ENCODE measurements at regions not wholly inside any gene's neighbourhood (a gene's known extent, or its start where the extent isn't known, plus 50 kb on each side); places are given as distances from the start of the nearest gene placed in this dataset.

- Histone ChIP-seq H2AFZ (ENCODE audit: low read depth) (no peak overlapping the region), H4K20me1 (ENCODE audit: insufficient read depth) (no peaks in the 10 kb centered on the region), H3K27me3 (ENCODE audit: insufficient read depth) (no peaks in the 10 kb centered on the region), H3K9me2 (no peaks in the 10 kb centered on the region), H3K79me2 (ENCODE audit: insufficient read depth) (no peaks in the 10 kb centered on the region), H3K9me3 (no peaks in the 10 kb centered on the region), H3K4me1 (ENCODE audit: control insufficient read depth in 1 of 2, insufficient read depth in 2 of 2, low read depth in 1 of 2, low read length in 1 of 2) (peaks cover 0 to 11% of the 10 kb centered on the region in 2 experiments; a peak in 1 of 4 replicates), H3K27ac (ENCODE audit: low read depth in 2 of 2, low read length in 1 of 2) (peak overlapping the region in 1 of 2 experiments; percentile 27; a peak in 1 of 4 replicates), H3K9ac (no peak overlapping the region), H3K4me3 (ENCODE audit: low read depth in 2 of 2, low read length in 1 of 2) (no peak overlapping the region), H3F3A (replicated peaks; ENCODE audit: insufficient read depth) (peaks cover 8% of the 10 kb centered on the region), H3K4me2 (no peak overlapping the region), H3K36me3 (replicated peaks in 1 of 2; ENCODE audit: control insufficient read depth in 1 of 2, insufficient read depth in 2 of 2, low read length in 1 of 2) (no peaks in the 10 kb centered on the region)
- WGBS (ENCODE audit: low lambda C conversion rate), result 29% methylated on average over 2 of the region's 2 CpGs
- no peak for DNase-seq
- POLR2A ChIA-PET, result no interaction called here
- TF ChIP-seq REST (IDR thresholded peaks at IDR 0.05; ENCODE audit: low read depth, low read length), result no peak
- TF ChIP-seq IRF3 (IDR thresholded peaks at IDR 0.05; ENCODE audit: low read depth, low read length), result no peak
- no peak for TF ChIP-seq RCOR1 (IDR thresholded peaks at IDR 0.05; ENCODE audit: low read length)
- TF ChIP-seq YY1 (IDR thresholded peaks at IDR 0.05; ENCODE audit: low read depth), result no peak
- TF ChIP-seq RFX5 (IDR thresholded peaks at IDR 0.05; ENCODE audit: low read length), result no peak
- no peak for TF ChIP-seq FOXJ3 (CRISPR knock-in tag; IDR thresholded peaks at IDR 0.05)
- TF ChIP-seq TEAD4 (IDR thresholded peaks at IDR 0.05; ENCODE audit: borderline replicate concordance, insufficient read depth), result peak; percentile 61; the same call in 1 of the 2 replicates
- no peak for TF ChIP-seq RAD21 (IDR thresholded peaks at IDR 0.05; ENCODE audit: low read length)
- TF ChIP-seq GABPA (IDR thresholded peaks at IDR 0.05; ENCODE audit: low read depth), result no peak
- peak; percentile 39 for TF ChIP-seq JUND (IDR thresholded peaks at IDR 0.05)
- TF ChIP-seq GATA2 (CRISPR knock-in tag; IDR thresholded peaks at IDR 0.05), result no peak
- no peak for TF ChIP-seq SMC3 (IDR thresholded peaks at IDR 0.05; ENCODE audit: low read depth, low read length)
- no peak for TF ChIP-seq FOXM1 (IDR thresholded peaks at IDR 0.05; ENCODE audit: low read depth)
- TF ChIP-seq FOSL2 (IDR thresholded peaks at IDR 0.05; ENCODE audit: borderline replicate concordance, low read depth), result peak; percentile 41; the same call in 1 of the 2 replicates
- peak in 1 of 2 experiments; percentile 54; a peak in 1 of 4 replicates for TF ChIP-seq EP300 (IDR thresholded peaks at IDR 0.05; ENCODE audit: borderline replicate concordance in 1 of 2, low read depth in 1 of 2, low read length in 1 of 2)
- no peak for TF ChIP-seq USF1 (IDR thresholded peaks at IDR 0.05; ENCODE audit: borderline replicate concordance, low read depth)
- no peak for TF ChIP-seq CHD2 (IDR thresholded peaks at IDR 0.05; ENCODE audit: low read length, partially characterized antibody)
- TF ChIP-seq PBX3 (IDR thresholded peaks at IDR 0.05), result 0 out of 2 replicates have a peak, but pooled peaks have one; percentile 22
- TF ChIP-seq USF2 (IDR thresholded peaks at IDR 0.05; ENCODE audit: borderline replicate concordance, low read depth, low read length), result no peak
- TF ChIP-seq MEF2A (IDR thresholded peaks at IDR 0.05; ENCODE audit: borderline replicate concordance, low read depth), result no peak
- TF ChIP-seq ELF1 (IDR thresholded peaks at IDR 0.05), result no peak
- TF ChIP-seq TCF12 (IDR thresholded peaks at IDR 0.05), result 0 out of 2 replicates have a peak, but pooled peaks have one; percentile 20
- no peak for TF ChIP-seq TAF1 (IDR thresholded peaks at IDR 0.05; ENCODE audit: borderline replicate concordance, low read depth, low read length)
- no peak for TF ChIP-seq MAX (IDR thresholded peaks at IDR 0.05; ENCODE audit: low read depth)
- no peak for TF ChIP-seq MXI1 (IDR thresholded peaks at IDR 0.05; ENCODE audit: low read depth, low read length)
- CTCF ChIA-PET, result no interaction called here
Measured at GRCh38 chr12:58387199-58387598, 445.8 kb downstream of the ATP23 start.
